ENCODE measurements at regions not wholly inside any gene's neighbourhood (a gene's known extent, or its start where the extent isn't known, plus 50 kb on each side); places are given as distances from the start of the nearest gene placed in this dataset.

DNA sequence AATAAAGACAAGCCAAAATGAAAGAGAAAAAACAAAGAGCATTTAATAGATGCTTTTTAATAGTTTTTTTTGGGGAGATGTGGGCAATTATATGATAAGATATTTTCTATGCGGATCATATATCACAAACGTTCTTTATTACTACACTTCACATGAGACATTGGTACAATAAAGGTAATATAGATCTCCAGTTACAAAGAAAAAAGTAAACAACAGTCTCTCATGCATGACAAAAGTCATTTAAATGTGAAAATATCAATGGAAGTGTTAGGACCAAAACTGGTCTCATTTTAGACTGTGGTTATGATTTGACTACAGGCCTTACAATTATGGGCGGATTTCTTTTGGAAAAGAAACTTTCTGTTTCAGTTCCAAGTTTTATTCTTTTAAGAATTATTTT, 687.0 kb downstream of the ADGRL2 start:
- no peak for DNase-seq
- H3K27ac ChIP-seq = no peak overlapping the region
- no peak for ATAC-seq
- TF ChIP-seq, protein P1, sequence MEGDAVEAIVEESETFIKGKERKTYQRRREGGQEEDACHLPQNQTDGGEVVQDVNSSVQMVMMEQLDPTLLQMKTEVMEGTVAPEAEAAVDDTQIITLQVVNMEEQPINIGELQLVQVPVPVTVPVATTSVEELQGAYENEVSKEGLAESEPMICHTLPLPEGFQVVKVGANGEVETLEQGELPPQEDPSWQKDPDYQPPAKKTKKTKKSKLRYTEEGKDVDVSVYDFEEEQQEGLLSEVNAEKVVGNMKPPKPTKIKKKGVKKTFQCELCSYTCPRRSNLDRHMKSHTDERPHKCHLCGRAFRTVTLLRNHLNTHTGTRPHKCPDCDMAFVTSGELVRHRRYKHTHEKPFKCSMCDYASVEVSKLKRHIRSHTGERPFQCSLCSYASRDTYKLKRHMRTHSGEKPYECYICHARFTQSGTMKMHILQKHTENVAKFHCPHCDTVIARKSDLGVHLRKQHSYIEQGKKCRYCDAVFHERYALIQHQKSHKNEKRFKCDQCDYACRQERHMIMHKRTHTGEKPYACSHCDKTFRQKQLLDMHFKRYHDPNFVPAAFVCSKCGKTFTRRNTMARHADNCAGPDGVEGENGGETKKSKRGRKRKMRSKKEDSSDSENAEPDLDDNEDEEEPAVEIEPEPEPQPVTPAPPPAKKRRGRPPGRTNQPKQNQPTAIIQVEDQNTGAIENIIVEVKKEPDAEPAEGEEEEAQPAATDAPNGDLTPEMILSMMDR (IDR thresholded peaks at IDR 0.05) = no peak
- no peak overlapping the region for H3K4me3 ChIP-seq
- no peaks in the 10 kb centered on the region for H3K36me3 ChIP-seq
- WGBS, 2 donors = 78 to 84% methylated on average over 3 of the region's 3 CpGs
- no peaks in the 10 kb centered on the region for H3K4me1 ChIP-seq
- intact Hi-C loops (cut with DNase I) = no loop called here
- H3K9me3 ChIP-seq = no peaks in the 10 kb centered on the region
- H3K27me3 ChIP-seq = no peaks in the 10 kb centered on the region
- no peak for FAIRE-seq

DNA sequence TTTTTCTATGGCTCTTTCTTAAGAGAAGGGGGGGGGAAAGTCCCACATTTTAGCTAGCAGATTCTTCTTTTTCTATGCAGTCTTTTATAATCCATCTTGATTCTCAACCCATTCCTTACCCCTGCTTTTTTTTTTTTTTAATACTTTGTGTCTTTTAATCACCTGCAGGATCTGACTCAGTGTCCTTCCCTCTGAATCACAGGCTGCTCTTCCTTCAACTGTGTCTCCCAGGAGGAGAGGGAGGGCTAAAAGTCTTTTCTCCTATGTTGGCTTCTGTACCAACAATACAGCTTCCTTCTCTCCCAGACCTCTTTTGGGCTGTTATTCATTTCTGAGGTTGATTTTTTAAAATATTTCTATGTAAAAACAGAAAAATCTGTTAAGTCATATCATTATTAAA, 686.2 kb downstream of the ADGRL2 start:
- Histone ChIP-seq H3K36me3 (no peaks in the 10 kb centered on the region), H3K9me3 (no peaks in the 10 kb centered on the region), H3K4me1 (no peaks in the 10 kb centered on the region), H3K27ac (no peak overlapping the region), H3K27me3 (no peaks in the 10 kb centered on the region), H3K4me3 (no peak overlapping the region)
- DNase-seq = no peak
- TF ChIP-seq, protein P1 (IDR thresholded peaks at IDR 0.05) = no peak
- FAIRE-seq = no peak
- no peak for ATAC-seq
- intact Hi-C loops (cut with DNase I) = no loop called here

GRCh38 chr1:82486468-82486867, 685.7 kb downstream of the ADGRL2 start:
- ATAC-seq (no peak), DNase-seq (no peak), FAIRE-seq (no peak)
- TF ChIP-seq, protein P1 (IDR thresholded peaks at IDR 0.05) = no peak
- H3K27me3 ChIP-seq = no peaks in the 10 kb centered on the region
- intact Hi-C loops (cut with DNase I) = no loop called here
- no peak overlapping the region for H3K27ac ChIP-seq
- H3K4me1 ChIP-seq = no peaks in the 10 kb centered on the region
- WGBS, 2 donors = 85 to 91% methylated on average over 5 of the region's 5 CpGs
- no peak overlapping the region for H3K4me3 ChIP-seq
- no peaks in the 10 kb centered on the region for H3K36me3 ChIP-seq
- no peaks in the 10 kb centered on the region for H3K9me3 ChIP-seq

DNA sequence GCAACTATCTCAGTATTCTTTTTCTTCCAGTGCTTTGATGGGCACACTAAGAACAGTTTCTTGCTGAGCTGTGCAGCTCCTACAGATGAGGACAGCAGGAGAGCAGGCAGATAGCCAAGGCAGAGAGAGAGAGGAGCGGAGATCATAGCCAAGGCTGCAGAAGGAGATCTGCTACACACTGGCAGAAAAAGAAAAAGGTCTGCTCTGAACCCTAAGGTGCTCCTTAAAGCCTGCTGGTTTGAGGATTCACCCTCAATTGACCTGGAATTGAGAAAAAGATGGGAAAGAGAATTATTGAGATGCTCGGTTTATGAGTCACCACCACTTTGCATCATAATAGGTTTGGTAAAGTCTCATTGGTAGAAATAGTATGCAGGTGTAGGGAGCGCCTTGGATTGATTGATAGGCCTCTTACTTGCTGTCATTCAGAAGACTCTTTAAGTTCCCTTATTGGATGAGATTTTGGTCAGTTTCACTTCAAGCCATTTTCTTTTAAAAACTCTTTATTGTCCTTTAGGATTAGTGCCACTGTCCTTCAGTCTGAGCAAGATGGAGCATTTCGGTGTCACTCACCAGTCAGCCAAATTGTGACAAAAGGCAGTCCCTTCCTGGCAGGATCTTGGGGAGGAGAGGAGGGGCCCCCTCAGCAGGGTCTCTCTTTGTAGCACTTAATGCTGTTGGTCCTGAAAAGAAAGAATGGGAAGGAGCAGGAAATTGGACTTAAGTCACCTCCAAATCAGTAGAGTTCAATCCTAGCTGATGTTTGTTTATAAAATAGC, 685.0 kb downstream of the ADGRL2 start:
- Histone ChIP-seq H3K27me3 (no peaks in the 10 kb centered on the region), H3K27ac (no peak overlapping the region), H3K4me3 (no peak overlapping the region), H3K9me3 (no peaks in the 10 kb centered on the region), H3K4me1 (no peaks in the 10 kb centered on the region), H3K36me3 (no peaks in the 10 kb centered on the region)
- TF ChIP-seq, protein P1 (IDR thresholded peaks at IDR 0.05) = no peak
- peak in 1 of 6 donors; percentile 20 for DNase-seq
- no peak for FAIRE-seq
- peak in 2 of 4 donors; percentile 31 to 60 for ATAC-seq
- 79 to 87% methylated on average over 4 of the region's 4 CpGs for WGBS, 2 donors
- intact Hi-C loops (cut with DNase I) = no loop called here

DNA sequence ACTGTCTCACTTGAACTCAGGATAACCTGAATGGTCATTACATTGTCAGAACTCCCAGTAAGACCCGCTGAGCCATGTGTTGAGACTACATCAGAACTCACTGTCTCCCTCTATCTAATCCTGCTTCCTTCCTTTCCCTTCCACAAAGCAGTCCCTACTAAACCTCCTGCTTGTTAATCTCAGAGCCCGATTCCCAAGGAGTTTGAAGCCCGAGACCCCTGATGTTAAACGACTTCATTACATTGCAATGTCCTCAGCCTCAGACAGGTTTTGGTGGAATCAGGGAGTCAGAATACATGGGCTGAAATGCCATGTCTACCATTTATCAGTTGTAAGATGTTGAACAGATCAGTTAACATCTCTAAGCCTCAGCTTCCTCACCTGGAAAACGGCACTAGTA, 682.4 kb downstream of the ADGRL2 start:
- DNase-seq (no peak), FAIRE-seq (no peak), ATAC-seq (no peak)
- H3K4me1 ChIP-seq = no peaks in the 10 kb centered on the region
- WGBS, 2 donors = 69 to 85% methylated on average over 5 of the region's 5 CpGs
- H3K27me3 ChIP-seq = no peaks in the 10 kb centered on the region
- intact Hi-C loops (cut with DNase I) = no loop called here
- H3K27ac ChIP-seq = no peak overlapping the region
- H3K36me3 ChIP-seq = no peaks in the 10 kb centered on the region
- H3K4me3 ChIP-seq = no peak overlapping the region
- H3K9me3 ChIP-seq = no peaks in the 10 kb centered on the region
- TF ChIP-seq, protein P1 (IDR thresholded peaks at IDR 0.05) = no peak

Data from pancreas (tissue), 10 donors.